Uterus (tissue), 2 donors: ENCODE measurements at regions not wholly inside any gene's neighbourhood (a gene's known extent, or its start where the extent isn't known, plus 50 kb on each side); places are given as distances from the start of the nearest gene placed in this dataset.

Experiments used
- CTCF ChIP-seq, 4 experiments: fragments of 200-600 bp in 2 of 4; fragments of 450-650 bp in 2 of 4; sonication (generic) in 2 of 4; IDR thresholded peaks; one replicate each; pipeline ENCODE4 v1.5.1; 2016 to 2019; ENCODE audit warnings: antibody characterized with exemption in 4 of 4, mild to moderate bottlenecking in 2 of 4, moderate library complexity in 1 of 4
- POLR2A ChIP-seq, 2 donors: fragments of 450-650 bp; IDR thresholded peaks; one replicate each; pipeline ENCODE4 v1.6.1; 2016; ENCODE audit warnings: antibody characterized with exemption in 2 of 2, mild to moderate bottlenecking in 1 of 2, moderate library complexity in 1 of 2

GRCh38 chr5:92566113-92566786 is 1014.8 kb downstream of the NR2F1-AS1 start:
- TF ChIP-seq CTCF (IDR thresholded peaks at IDR 0.05) (no peak), POLR2A (IDR thresholded peaks at IDR 0.05) (no peak)
